COLO829 (cell line): ENCODE measurements at regions not wholly inside any gene's neighbourhood (a gene's known extent, or its start where the extent isn't known, plus 50 kb on each side); places are given as distances from the start of the nearest gene placed in this dataset.
"Not testable (repeated sequence)": the region's sequence is repeated elsewhere in the genome, so short reads cannot be mapped to it uniquely, and the experiment has no call there.

ENCODE experiments used
- DNase-seq: peaks from one replicate; pipeline ENCODE4 v3.0.0; 2012; ENCODE audit warnings: low spot score

DNA sequence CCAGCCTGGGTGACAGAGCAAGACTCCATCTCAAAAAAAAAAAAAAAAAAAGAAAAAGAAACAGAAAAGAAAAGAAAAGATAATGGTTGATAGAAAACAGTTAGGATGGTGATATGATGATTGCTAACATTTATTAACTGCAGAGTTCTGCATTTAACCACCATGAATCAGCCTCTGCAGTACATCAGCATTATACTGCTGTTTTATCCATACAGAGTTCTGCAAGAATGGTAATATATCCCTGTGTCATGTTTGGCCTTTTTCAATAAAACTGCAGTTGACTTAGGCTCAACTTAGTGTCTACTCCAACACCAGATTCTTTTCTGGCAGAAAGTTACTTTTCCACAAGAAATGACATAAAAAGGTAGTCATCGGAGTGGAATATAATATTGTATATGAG is 62.6 kb downstream of the DUSP6 start:
- no peak for DNase-seq

DNA sequence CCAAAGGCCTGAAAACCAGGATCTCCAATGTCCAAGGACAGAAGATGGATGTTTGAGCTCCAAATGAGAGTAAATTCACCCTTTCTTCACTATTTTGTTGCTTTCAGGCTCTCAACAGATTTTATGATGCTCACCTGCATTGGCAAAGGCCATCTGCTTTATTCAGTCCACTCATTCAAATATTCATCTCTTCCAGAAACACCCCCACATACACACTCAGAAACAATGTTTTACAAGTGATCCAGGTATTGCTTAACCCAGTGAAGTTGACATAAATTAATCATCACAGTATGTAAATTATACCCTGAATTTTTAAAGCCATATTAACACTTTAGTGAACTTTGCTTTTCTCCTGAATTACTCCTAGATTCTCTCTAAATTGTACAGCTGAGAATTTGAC is 63.3 kb downstream of the DUSP6 start:
- DNase-seq: no peak

DNA sequence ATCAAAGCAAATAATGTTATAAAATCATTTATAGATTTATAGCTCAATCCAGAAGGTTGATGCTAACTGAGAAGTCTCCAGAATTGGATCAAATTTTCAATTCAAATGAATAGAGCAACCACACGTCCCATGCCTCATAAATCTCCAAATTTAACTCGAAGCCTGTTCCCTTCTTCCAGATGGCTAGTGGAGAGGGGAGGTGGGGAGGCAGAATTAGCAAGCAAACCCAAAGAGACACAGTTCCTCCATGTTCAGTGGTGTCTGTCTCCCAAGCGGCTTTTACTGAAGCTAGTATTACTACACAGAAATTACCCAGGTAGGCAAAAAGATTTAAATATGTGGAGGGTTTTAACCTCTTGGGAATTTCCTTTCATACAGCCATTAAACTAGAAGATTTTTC is 65.8 kb downstream of the DUSP6 start:
- DNase-seq: no peak

DNA sequence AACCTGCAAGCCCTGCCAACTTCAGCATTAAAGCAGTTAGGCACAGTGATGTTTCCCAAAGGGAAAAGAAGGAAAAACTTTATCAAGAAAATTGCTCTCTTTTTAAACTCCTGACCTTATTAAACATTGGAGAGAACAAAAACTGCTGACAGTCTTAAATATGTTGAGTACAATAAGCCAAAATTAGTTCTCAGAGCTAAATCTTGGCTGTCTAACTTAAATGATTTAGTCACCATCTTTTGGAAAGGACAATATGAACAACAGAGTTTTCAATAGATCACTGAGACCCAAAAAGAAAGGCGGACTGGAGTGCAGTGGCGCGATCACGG is 70.8 kb downstream of the DUSP6 start:
- no peak for DNase-seq

DNA sequence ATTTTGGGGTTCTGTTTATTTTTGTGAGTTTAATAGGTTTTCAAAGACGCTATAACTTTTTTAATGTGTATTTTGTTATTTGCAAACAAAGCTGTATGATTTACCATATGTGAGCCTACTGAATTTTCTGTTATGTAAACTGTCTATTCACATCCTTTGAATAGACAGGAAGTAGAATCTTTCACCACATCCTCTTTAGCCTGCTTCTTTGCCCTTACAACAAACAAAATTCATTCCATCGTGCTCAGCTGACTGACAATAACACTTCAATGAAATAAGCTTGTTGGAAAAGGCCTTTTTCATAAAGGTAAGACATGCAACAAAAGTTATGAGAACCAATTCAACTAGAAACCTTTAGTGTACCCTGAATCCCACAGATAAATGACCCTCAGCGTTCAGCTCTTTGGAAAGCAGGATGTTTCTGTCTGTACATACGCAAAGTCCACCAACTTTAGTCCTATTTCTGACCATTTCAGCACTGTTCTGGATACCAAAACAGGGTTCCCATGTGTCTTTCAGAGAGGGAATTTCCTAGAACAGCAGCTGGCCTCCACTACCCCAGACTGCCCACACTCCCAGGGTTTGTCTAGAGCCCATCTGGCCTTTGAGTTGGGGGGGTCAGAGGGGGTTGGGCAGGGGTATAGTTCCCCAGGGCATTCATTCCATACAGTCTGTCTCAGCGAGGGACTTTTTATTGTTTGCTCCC is 71.3 kb downstream of the DUSP6 start:
- peak; percentile 38 for DNase-seq

DNA sequence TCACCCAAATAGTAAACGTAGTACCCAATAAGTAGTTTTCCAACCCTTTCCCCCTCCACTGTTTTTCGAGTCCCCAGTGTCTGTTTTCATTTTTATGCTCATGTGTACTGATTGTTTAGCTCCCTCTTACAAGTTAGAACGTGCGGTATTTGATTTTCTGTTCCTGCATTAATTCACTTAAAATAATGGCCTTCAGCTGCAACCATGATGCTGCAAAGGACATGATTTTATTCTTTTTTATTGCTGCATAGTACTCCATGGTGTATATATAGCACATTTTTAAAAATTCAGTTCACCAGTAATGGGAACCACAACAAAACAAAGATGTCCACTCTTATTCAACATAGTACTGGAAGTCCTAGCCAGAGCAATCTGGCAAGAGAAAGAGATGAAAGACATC is 72.8 kb downstream of the DUSP6 start:
- DNase-seq: no peak

DNA sequence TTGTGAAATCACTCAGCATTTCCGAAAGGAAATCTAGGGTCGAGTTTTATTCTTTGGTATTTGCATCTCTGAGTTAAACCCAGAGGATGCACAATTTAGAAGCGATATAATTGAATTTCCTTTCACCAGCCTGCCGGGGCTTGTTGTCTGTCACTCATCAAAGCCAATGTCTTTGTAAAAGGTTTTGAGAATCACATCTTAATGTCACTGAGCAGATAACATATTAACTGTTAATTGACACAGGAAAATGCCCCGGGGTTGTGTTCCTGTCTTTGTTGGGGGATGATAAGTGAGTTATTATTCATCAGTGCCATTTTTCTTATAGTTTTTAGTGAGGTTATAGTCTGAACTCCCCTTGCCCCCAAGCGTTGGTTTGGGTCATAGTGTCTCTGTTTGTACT is 73.4 kb downstream of the DUSP6 start:
- DNase-seq: peak; percentile 39

DNA sequence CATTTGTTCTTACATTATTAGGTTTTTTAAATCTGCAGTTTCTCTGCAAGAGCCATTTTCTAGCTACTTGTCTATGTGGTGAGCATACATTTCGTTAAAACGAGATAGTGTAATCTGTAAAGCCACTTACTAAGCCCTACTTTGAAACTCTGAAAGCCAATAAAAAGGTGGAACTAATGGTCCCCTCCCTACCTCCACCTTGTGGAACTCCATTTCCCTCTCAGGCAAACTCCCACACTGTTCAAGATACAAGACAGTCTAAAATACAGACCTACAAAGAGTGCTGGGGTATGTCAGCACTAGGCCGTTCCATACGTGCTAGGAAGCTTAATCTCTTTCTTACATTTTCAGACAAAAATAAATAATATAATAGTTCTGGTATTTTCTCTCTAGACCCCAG is 74.1 kb downstream of the DUSP6 start:
- no peak for DNase-seq

DNA sequence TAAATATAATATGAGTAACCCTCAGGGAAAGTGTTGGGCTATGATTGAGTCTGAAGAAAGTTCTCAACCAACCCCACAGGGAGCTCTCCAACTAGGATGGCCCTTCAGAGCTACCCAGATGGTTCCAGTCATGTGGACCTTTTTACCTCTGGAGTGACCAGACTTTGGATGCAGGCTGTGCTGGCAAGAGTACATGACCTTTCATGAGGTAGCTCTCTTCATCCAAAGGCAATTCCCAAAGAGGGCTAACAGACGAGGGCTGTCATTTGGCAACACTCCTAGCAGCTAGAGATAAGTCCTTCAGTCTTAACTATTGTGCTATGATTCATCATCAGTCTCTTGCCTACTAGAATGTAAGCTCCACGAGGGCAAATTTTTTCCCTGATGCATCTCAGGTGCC is 75.4 kb downstream of the DUSP6 start:
- no peak for DNase-seq

DNA sequence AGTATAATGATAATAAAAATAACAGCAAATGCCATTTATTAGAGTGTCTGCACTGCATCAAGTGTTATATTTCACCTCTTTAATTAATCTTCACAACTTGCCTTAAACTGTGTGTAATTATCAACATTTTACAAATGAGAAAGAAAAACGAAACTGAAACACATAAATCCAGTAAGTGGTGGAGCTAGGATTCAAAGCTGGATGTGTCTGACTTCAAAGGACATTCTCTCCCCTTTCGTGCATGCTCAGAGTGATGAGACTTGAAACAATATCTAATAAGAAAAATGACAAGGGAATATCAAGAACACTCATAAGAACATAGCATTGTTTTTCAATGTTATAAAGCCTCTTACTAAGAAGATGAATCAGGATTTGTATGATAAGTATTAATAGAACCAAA is 78.8 kb downstream of the DUSP6 start:
- DNase-seq: no peak

DNA sequence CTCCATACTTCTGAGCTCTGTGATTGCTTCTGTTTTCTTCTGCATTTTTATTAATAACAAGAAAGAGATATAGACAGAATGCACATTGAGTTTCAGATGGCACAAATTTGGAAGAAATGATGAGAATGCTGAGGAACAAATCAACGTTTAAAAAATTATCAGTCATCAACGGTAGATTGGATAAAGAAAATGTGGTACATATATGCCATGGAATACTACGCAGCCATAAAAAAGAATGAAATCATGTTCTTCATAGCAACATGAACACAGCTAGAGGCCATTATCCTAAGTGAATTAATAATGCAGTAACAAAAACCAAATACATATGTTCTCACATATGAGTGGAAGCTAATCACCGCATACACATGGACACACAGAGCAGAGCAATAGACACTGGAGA is 81.8 kb downstream of the DUSP6 start:
- DNase-seq: no peak

DNA sequence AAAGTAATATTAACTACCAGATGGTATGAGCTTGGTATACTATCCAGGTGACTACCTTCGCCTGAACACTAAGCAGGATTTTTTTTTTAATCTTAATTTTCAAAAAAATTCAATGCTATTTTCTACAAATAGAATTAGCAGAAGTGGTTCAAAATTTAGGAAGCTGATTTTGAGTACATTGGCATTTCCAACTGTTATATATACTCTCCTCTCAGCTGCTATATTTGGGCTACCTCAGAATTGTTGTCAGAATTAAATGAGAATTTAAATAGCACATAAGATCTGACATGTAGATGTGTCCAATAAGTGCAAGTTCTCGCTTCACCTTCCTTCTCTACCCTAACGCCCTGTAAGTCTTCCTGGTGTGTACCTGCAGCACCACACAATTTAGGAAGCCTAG is 83.1 kb downstream of the DUSP6 start:
- DNase-seq: no peak

DNA sequence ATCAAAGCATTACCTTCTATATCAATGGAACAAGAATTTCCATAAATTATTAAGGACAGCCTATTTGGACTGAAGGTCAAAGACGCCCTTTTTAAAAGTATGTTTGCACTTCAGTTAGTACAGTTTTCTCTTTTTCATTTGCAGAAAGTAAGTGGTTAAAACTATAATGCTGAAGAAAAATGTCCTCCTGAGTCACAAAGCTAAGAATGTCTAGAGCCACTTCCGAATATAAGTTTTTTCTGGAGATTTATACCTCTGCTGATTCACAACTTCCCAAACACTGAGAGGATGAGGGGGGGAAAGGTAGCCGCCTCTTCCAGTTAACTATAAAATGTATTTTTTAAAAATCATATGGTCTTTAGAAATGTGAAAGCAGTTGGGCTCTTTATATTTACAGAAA is 84.9 kb downstream of the DUSP6 start:
- DNase-seq: no peak

DNA sequence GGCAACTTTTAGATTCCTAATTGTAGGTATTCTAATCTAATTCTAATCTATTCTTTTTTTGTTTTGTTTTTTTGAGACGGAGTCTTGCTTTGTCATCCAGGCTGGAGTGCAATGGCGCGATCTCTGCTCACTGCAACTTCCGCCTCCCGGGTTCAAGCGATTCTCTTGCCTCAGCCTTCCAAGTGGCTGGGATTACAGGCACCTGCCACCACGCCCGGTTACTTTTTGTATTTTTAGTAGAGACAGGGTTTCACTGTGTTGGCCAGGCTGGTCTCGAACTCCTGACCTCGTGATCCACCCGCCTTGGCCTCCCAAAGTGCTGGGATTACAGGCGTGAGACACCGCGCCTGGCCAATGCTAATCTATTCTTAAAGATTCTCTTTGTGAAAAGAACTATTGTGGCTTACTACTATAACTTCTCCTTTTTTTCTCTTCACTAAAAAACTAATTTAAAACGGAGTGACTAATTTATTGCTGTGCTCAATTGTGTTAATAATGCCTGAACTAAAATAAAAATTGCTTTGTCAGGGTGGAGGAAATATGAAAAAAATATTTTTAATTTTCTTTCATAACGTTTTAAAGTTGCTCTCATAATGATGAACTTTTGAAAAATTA is 85.6 kb downstream of the DUSP6 start:
- not testable (repeated sequence) for DNase-seq

DNA sequence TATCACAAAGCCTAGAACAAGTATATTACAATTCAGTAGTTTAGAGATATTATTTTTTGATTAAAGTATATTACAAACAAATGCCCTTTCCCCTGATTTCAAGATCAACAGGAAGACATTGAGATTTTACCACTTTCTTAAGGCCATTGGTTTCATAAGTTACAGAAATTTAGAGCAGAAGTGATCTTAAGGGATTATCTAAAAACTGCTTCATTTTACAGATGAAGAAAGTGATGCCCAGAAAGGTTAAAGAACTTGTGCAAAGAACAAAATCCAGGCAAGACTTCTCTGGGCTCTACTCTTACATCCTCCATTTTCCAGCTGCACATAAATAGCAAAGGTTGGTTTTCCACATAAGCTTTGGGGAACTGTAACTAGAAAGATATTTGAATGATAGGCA is 87.5 kb downstream of the DUSP6 start:
- DNase-seq: no peak

DNA sequence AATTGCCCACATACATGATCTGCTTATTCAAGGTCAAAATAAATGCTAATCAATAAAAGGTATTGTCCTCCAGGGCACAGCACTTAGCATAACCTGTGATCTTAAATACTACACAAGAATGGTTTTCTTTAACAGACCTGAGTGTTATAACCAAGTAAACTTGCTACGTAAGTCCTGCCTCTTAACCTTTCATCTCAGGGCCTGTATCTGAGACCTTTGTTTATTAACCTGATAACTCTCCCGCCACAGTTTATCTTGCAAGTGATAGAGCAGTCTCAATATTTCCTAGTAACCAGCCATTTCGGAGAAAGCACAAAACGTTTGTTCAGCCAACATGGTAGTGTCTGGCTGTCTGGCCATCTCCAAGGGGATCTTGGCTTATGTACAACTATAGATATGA is 88.4 kb downstream of the DUSP6 start:
- no peak for DNase-seq

DNA sequence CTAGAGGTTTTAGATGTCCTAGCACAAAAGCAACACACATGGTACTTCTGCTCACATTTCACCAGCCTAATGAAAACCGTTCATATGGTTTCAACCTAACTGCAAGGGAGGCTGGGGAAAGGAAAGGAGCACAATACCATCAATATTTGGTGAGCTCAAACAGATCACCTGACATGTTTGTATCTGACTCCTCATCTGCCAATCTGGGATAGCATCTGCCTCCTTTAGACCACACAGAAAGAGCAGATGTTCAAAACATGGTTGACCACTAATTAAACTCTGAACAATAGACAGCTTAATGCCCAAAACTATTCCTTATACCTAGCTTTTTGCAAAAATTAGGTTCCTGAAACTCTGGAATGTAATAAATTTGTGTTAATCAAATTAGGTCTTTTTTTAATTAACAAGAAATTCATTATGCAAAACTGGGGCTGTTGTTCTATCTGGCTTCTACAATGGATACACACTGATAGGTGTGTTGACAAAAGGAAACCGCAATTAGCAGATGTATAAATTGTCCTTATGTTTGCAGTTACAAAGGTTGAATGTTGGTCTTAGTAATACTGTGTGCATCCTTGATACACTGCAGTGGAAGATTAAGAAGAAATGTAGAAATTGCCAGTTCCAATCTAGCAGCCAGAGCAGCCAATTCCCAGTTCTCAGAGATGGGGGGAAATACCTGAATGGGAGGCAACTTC is 89.3 kb downstream of the DUSP6 start:
- DNase-seq: no peak

DNA sequence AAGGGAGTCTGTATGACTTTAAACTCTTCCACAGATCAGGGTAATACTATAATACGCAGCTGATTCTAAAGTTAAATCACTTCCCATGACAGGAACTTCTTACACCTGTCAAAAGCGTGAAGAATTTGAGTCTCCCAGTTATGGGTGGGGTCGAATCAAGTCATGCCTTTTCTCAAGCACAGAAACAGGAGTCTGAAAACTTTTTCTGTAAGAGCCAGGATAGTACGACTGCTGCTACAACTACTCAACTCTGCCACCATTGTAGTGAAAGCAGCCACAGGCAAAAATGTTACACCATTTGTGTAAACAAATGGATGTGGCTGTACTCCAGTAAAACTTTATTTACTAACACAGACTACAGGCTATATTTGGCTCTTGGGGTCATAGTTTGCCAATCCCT is 90.3 kb downstream of the DUSP6 start:
- DNase-seq: no peak

DNA sequence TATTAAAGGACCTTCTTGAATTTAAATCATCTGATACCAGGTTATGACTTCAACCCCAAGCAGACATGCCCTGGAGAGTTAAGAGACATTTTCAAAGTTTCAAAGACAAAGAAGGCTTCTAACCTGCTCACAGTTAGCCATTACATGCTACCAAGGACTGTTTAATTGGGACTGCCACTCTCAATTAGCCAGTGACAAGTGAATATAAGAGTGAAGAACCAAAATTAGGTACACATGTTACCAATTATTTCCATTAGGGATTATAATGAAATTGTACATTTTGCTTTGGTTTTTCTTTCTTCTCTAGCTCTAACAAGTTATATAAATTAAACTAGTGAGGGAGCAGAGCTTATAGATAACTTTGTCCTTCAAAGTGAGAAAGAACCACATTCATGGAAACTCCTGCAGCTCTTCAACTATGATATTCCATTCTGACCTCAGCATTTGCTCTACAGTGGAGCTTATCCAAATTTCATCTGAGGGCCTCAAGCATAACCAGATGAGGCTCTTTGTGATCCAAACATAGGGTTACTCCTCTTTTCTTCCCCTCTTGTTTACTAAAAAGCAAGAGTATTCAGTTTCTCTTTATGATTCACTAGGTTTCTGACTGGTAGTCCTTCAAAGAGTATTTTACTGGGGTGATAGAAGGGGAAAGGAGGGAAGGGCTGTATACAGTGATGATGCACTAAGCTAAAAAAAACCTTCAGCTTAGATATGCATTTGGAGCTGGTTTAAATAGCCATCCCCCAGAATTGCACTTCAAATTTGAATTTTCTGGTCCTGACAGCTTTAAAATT is 91.3 kb downstream of the DUSP6 start:
- no peak for DNase-seq

DNA sequence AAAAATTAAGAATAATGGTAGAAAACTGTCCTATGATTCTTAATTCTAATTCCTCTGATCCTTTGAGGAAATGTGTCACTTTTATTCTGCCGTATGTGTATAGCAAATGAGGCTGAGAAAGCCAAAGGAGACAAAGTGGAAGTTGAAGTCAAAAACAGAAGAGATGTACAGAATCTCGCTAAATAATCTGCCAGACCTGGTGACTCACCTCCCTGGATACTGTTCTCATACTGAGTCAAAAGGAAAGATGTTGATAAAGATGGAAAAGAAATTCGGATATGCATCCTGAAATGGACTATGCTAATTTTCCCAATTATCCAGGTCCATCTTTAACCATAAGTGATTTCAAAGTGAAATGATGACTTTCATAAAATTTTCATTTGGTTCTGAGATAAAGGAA is 92.5 kb downstream of the DUSP6 start:
- no peak for DNase-seq

DNA sequence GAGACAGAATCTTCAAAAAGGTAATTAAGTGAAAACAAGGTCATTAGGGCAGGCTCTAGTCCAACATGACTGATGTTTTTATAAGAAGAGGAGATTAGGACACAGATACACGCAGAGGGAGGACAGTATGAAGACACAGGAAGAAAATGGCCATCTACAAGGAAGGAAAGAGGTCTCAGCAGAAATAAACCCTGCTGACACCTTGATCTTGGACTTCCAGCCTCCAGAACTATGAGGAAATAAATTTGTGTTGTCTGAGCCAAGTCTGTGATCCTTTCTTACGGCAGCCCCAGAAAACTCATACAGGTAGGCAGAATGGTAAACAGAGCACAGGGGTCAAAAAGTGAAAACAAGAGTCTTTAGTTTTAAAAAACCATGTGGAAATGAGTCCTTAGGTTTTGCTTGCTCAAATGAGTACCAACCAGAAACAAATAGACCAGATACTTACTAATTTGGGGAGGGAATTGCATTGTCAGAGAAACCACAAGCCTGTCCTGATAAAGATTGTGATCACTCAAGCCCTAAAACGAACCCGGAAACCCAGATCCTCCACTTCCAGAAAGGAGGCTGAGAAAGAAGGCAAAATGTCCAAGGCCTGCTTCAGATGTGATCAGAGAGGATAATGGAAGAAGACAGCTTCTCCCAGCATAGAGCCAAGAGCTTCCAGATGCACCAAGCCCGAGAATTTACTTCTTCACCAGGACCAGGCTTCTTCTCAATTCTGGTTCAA is 93.9 kb downstream of the DUSP6 start:
- no peak for DNase-seq

DNA sequence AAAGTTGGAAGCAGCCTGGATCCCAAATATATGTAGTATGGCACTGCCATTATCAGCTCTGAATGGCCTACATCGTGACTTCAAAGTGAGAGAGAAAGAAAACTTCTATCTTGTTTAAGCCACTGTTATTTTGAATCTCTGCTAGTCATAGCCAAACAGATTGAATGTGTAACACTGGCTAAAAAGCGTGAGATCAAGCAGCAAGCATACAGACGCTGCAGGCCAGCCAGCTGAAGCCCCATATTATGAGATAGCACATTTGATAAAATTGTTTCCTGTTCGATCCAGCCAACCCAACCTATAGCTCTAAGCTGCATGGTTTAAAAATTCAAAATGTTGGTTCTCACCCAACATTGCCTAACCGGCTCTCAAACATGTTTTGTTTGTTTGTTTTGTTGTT is 95.0 kb downstream of the DUSP6 start:
- DNase-seq: no peak
